ENCODE measurements at regions not wholly inside any gene's neighbourhood (a gene's known extent, or its start where the extent isn't known, plus 50 kb on each side); places are given as distances from the start of the nearest gene placed in this dataset.
"Not testable (repeated sequence)": the region's sequence is repeated elsewhere in the genome, so short reads cannot be mapped to it uniquely, and the experiment has no call there.

- Histone ChIP-seq H3K9me3 (peaks cover 2% of the 10 kb centered on the region; the same call in 1 of the 2 replicates), H3K4me3 (no peak overlapping the region), H3K27me3 (no peaks in the 10 kb centered on the region), H3K36me3 (no peaks in the 10 kb centered on the region)
- DNase-seq = no peak
Measured at GRCh38 chr11:104784684-104785460, 113.4 kb downstream of the CASP12 start.

- DNase-seq = no peak
- Histone ChIP-seq H3K9me3 (peaks cover 2% of the 10 kb centered on the region; the same call in 1 of the 2 replicates), H3K36me3 (no peaks in the 10 kb centered on the region), H3K27me3 (no peaks in the 10 kb centered on the region), H3K4me3 (no peak overlapping the region)
Measured at GRCh38 chr11:104783241-104783640, 115.0 kb downstream of the CASP12 start.

- H3K9me3 ChIP-seq = peaks cover 2% of the 10 kb centered on the region; the same call in 1 of the 2 replicates
- no peak for DNase-seq
- H3K4me3 ChIP-seq = no peak overlapping the region
- no peaks in the 10 kb centered on the region for H3K27me3 ChIP-seq
- H3K36me3 ChIP-seq = no peaks in the 10 kb centered on the region
Measured at GRCh38 chr11:104782377-104782754, 115.9 kb downstream of the CASP12 start.

- no peaks in the 10 kb centered on the region for H3K36me3 ChIP-seq
- peaks cover 2% of the 10 kb centered on the region; the same call in 1 of the 2 replicates for H3K9me3 ChIP-seq
- DNase-seq = no peak
- H3K27me3 ChIP-seq = no peaks in the 10 kb centered on the region
- H3K4me3 ChIP-seq = no peak overlapping the region
Measured at GRCh38 chr11:104781719-104782376, 116.4 kb downstream of the CASP12 start.

- peaks cover 2% of the 10 kb centered on the region; the same call in 1 of the 2 replicates for H3K9me3 ChIP-seq
- H3K4me3 ChIP-seq = no peak overlapping the region
- no peaks in the 10 kb centered on the region for H3K36me3 ChIP-seq
- no peak for DNase-seq
- H3K27me3 ChIP-seq = no peaks in the 10 kb centered on the region
Measured at GRCh38 chr11:104781037-104781436, 117.2 kb downstream of the CASP12 start.

- H3K9me3 ChIP-seq = peaks cover 2% of the 10 kb centered on the region; the same call in 1 of the 2 replicates
- no peaks in the 10 kb centered on the region for H3K27me3 ChIP-seq
- no peaks in the 10 kb centered on the region for H3K36me3 ChIP-seq
- DNase-seq = no peak
- no peak overlapping the region for H3K4me3 ChIP-seq
Measured at GRCh38 chr11:104776501-104777170, 121.6 kb downstream of the CASP12 start.

- Histone ChIP-seq H3K27me3 (no peaks in the 10 kb centered on the region), H3K9me3 (no peaks in the 10 kb centered on the region), H3K36me3 (no peaks in the 10 kb centered on the region), H3K4me3 (no peak overlapping the region)
- DNase-seq = no peak
Measured at GRCh38 chr11:104774578-104774977, 123.7 kb downstream of the CASP12 start.

GRCh38 chr11:104772806-104773241 lies 125.4 kb downstream of the CASP12 start:
- Histone ChIP-seq H3K36me3 (no peaks in the 10 kb centered on the region), H3K27me3 (no peaks in the 10 kb centered on the region), H3K4me3 (no peak overlapping the region), H3K9me3 (no peaks in the 10 kb centered on the region)
- DNase-seq = peak; percentile 65

GRCh38 chr11:104771763-104772162 lies 126.5 kb downstream of the CASP12 start:
- H3K4me3 ChIP-seq = no peak overlapping the region
- H3K27me3 ChIP-seq = no peaks in the 10 kb centered on the region
- no peaks in the 10 kb centered on the region for H3K36me3 ChIP-seq
- H3K9me3 ChIP-seq = no peaks in the 10 kb centered on the region
- no peak for DNase-seq

GRCh38 chr11:104771046-104771445 lies 127.2 kb downstream of the CASP12 start:
- not testable (repeated sequence) for H3K9me3 ChIP-seq, H3K36me3 ChIP-seq, DNase-seq, H3K27me3 ChIP-seq, H3K4me3 ChIP-seq

GRCh38 chr11:104765401-104766095 lies 132.7 kb downstream of the CASP12 start:
- no peak for DNase-seq
- Histone ChIP-seq H3K27me3 (no peaks in the 10 kb centered on the region), H3K4me3 (no peak overlapping the region), H3K36me3 (no peaks in the 10 kb centered on the region), H3K9me3 (no peaks in the 10 kb centered on the region)

- DNase-seq = no peak
- no peak overlapping the region for H3K4me3 ChIP-seq
Measured at GRCh38 chr11:104764710-104765045, 133.6 kb downstream of the CASP12 start.

GRCh38 chr11:104763930-104764709 lies 134.1 kb downstream of the CASP12 start:
- Histone ChIP-seq H3K4me3 (no peak overlapping the region), H3K9me3 (peaks cover 11% of the 10 kb centered on the region), H3K27me3 (no peaks in the 10 kb centered on the region), H3K36me3 (no peaks in the 10 kb centered on the region)
- DNase-seq = no peak

More at GRCh38 chr11:104764710-104765045, 133.6 kb downstream of the CASP12 start:
- Histone ChIP-seq H3K27me3 (no peaks in the 10 kb centered on the region), H3K36me3 (no peaks in the 10 kb centered on the region), H3K9me3 (peaks cover 5% of the 10 kb centered on the region; the same call in 1 of the 2 replicates)

GRCh38 chr11:104761511-104761910 lies 136.7 kb downstream of the CASP12 start:
- Histone ChIP-seq H3K9me3 (peaks cover 11% of the 10 kb centered on the region), H3K36me3 (no peaks in the 10 kb centered on the region), H3K4me3 (no peak overlapping the region), H3K27me3 (no peaks in the 10 kb centered on the region)
- DNase-seq = no peak

- no peaks in the 10 kb centered on the region for H3K27me3 ChIP-seq
Measured at GRCh38 chr11:104759464-104759863, 138.8 kb downstream of the CASP12 start.

GRCh38 chr11:104738918-104739317 lies 159.3 kb downstream of the CASP12 start:
- DNase-seq = no peak
- H3K9me3 ChIP-seq = no peaks in the 10 kb centered on the region
- no peaks in the 10 kb centered on the region for H3K27me3 ChIP-seq
- no peak overlapping the region for H3K4me3 ChIP-seq
- H3K36me3 ChIP-seq = no peaks in the 10 kb centered on the region

More at GRCh38 chr11:104759464-104759863, 138.8 kb downstream of the CASP12 start:
- Histone ChIP-seq H3K9me3 (peaks cover 11% of the 10 kb centered on the region), H3K4me3 (no peak overlapping the region), H3K36me3 (no peaks in the 10 kb centered on the region)
- DNase-seq = no peak

All from MG63 (cell line).